IPS-18a (cell line): ENCODE measurements at regions not wholly inside any gene's neighbourhood (a gene's known extent, or its start where the extent isn't known, plus 50 kb on each side); places are given as distances from the start of the nearest gene placed in this dataset.
"Not testable (repeated sequence)": the region's sequence is repeated elsewhere in the genome, so short reads cannot be mapped to it uniquely, and the experiment has no call there.

Source experiments
- H3K27ac ChIP-seq: one replicate; pipeline ENCODE4 v1.5.1; 2013; ENCODE audit warnings: low read length
- H3K27me3 ChIP-seq: one replicate; pipeline ENCODE4 v1.6.1; 2013; ENCODE audit warnings: mild to moderate bottlenecking, low read length; ENCODE audit not compliant: control insufficient read depth, insufficient read depth
- H3K36me3 ChIP-seq: one replicate; pipeline ENCODE4 v1.6.1; 2013; ENCODE audit warnings: low read depth, low read length; ENCODE audit not compliant: control insufficient read depth
- H3K4me1 ChIP-seq: one replicate; pipeline ENCODE4 v1.6.1; 2013; ENCODE audit warnings: low read depth, low read length; ENCODE audit not compliant: control insufficient read depth
- H3K4me3 ChIP-seq: one replicate; pipeline ENCODE4 v1.5.1; 2013; ENCODE audit warnings: low read length
- H3K9ac ChIP-seq: one replicate; pipeline ENCODE4 v1.6.1; 2013; ENCODE audit warnings: mild to moderate bottlenecking, low read length, moderate library complexity
- H3K9me3 ChIP-seq: one replicate; pipeline ENCODE4 v1.6.1; 2013; ENCODE audit warnings: low read depth, low read length; ENCODE audit not compliant: control insufficient read depth

DNA sequence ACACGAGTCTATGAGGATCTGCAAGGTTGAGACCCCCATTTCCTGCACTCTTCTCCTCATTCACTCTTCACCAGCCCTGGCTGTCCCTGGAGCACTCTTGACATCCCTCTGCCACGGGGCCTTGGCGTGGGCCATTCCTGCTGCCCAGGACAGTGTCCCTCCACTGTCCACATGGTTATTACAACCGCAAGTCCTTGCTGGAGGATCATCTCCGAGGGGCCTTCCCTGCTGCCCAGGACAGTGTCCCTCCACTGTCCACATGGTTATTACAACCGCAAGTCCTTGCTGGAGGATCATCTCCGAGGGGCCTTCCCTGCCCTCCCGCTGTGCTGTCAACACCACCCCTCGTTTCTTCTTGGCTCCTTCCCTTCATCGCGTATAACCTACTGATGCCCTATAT lies 850.7 kb downstream of the TBC1D22A start:
- H3K4me1 ChIP-seq, H3K36me3 ChIP-seq, H3K27ac ChIP-seq, H3K9me3 ChIP-seq, H3K27me3 ChIP-seq, H3K9ac ChIP-seq, H3K4me3 ChIP-seq: not testable (repeated sequence)

DNA sequence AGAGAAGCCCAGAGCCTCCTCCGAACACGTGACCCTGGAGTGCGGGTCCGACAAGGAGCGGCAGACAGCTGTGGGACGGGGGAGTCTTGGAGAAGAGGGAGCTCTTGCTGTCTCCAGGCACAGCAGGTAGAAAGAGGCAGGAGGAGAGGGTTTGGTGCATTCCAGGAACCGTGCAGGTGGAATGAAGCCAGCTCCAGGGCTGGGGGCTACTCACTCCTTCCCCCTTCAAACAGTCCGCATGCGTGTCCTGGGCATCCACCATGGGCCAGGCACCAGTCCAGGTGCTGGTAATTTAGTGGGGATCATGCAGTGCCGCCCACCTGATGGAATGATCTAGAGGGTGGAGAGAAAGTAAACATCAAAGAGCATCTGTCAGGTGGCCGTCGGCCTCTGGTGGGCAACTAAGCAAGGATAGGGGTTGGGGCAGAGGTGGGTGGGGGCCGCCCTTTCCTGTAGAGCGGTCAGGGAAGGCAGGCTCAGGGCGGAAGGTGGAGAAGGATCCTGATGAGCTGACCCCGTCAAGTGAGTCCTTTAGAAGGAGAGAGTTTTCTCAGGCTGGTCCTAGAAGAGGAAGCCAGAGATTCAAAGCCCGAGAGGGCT lies 850.0 kb downstream of the TBC1D22A start:
- Histone ChIP-seq H3K27me3 (no peaks in the 10 kb centered on the region), H3K4me3 (no peak overlapping the region), H3K9ac (no peak overlapping the region), H3K36me3 (no peaks in the 10 kb centered on the region), H3K4me1 (no peaks in the 10 kb centered on the region), H3K9me3 (no peaks in the 10 kb centered on the region), H3K27ac (no peak overlapping the region)

DNA sequence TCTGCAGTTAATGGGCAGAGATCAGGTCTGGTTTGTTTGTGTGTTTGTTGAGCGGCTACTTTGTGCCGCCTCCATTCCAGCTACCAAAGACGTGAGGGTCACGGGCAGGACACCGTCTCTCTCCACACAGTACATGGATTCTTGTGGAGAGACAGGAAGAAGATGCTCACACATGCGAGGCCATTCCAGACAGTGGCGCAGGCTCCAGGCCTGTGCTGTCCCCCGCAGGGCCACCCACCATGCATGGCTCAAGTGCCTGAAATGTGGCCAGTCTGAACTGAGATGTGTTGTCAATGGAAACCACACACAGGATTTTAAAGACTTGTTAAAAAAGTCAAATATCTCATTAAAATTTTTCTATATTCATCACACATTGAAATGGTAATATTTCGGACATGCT lies 848.3 kb downstream of the TBC1D22A start:
- Histone ChIP-seq H3K27ac (no peak overlapping the region), H3K4me1 (no peaks in the 10 kb centered on the region), H3K9ac (no peak overlapping the region), H3K9me3 (no peaks in the 10 kb centered on the region), H3K4me3 (no peak overlapping the region), H3K27me3 (no peaks in the 10 kb centered on the region), H3K36me3 (no peaks in the 10 kb centered on the region)

DNA sequence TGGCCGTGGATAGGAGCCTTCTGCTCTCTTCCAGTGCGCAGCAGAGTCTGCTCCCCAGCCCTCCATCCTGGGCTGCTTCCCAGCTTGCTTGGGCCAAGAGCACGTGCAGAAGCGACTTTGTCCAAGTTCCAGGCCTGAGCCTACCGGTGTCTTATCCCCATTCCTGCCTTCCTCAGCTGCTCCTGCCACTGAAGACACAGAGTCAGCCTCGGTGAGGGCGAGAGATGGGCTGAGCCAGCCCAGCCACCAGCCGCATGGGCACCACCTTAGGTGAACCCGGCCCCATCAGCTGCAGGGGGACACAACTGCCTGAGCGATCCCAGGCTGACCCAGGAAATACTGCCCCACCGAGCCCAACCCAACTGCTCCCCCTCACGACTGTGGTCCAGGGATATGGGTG lies 847.8 kb downstream of the TBC1D22A start:
- Histone ChIP-seq H3K27ac (no peak overlapping the region), H3K27me3 (no peaks in the 10 kb centered on the region), H3K36me3 (no peaks in the 10 kb centered on the region), H3K4me3 (no peak overlapping the region), H3K4me1 (no peaks in the 10 kb centered on the region), H3K9me3 (no peaks in the 10 kb centered on the region), H3K9ac (no peak overlapping the region)

DNA sequence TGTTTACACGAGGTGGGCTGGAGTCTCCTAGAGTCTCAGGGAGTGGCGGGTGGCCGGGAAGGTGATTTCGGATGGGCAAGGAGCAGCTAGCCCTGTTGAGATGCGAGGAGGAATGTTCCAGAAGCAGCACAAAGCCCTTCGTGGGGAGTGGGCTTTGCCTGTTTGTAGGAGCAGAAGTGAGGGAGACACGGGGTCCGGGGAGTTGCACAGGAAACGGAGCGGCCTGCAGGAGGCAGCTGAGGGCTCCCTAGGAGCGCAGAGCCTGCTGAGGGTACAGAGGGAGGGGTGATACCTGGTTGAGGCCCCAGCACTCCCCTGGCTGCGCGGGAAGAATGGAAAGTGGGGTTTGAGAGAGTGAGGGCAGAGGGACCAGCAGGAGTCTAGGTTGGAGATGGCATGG lies 847.2 kb downstream of the TBC1D22A start:
- Histone ChIP-seq H3K4me3 (no peak overlapping the region), H3K27me3 (no peaks in the 10 kb centered on the region), H3K9ac (no peak overlapping the region), H3K4me1 (no peaks in the 10 kb centered on the region), H3K27ac (no peak overlapping the region), H3K36me3 (no peaks in the 10 kb centered on the region), H3K9me3 (no peaks in the 10 kb centered on the region)

DNA sequence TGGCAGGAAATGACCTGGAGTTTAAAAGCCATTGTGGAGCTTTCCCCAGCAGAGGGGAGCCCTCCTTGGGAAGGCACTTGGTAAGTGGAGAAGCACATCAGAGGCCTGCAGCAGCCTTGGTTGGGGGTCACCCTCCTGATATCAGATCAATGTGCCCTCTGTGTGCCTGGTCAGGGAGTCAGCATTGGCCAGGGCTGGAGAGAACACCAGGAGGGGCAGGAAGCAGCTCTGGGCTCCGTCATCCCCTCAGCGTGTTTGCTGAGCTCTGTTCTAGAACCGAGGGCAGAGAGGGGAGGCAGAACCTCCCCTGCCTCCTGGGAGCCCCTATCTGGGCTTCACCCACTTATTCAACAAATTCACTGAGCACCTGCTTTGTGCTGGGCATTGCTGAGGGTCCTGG lies 846.0 kb downstream of the TBC1D22A start:
- Histone ChIP-seq H3K36me3 (no peaks in the 10 kb centered on the region), H3K27ac (no peak overlapping the region), H3K9me3 (no peaks in the 10 kb centered on the region), H3K27me3 (no peaks in the 10 kb centered on the region), H3K4me1 (no peaks in the 10 kb centered on the region), H3K9ac (no peak overlapping the region), H3K4me3 (no peak overlapping the region)

DNA sequence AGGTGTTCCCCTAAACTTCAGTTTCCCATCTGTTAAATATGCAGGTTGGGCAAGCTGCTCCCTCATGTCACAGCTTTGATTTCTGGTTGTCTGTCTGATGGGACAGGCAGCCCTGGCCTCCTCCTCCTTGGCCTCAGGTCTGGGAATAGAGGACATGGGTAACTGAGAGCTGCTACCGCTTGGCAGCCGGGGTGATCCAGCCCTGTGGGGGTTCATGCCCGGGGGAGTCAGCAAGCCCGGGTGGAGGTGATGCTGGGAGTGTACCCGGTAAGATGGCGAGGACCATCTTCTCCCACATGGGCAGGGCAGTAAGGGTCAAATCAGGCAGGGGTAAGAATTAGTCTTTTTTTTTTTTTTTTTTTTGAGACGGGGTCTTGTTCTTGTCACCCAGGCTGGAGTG lies 845.0 kb downstream of the TBC1D22A start:
- Histone ChIP-seq H3K9me3 (no peaks in the 10 kb centered on the region), H3K4me3 (no peak overlapping the region), H3K27me3 (no peaks in the 10 kb centered on the region), H3K4me1 (no peaks in the 10 kb centered on the region), H3K9ac (no peak overlapping the region), H3K27ac (no peak overlapping the region), H3K36me3 (no peaks in the 10 kb centered on the region)

DNA sequence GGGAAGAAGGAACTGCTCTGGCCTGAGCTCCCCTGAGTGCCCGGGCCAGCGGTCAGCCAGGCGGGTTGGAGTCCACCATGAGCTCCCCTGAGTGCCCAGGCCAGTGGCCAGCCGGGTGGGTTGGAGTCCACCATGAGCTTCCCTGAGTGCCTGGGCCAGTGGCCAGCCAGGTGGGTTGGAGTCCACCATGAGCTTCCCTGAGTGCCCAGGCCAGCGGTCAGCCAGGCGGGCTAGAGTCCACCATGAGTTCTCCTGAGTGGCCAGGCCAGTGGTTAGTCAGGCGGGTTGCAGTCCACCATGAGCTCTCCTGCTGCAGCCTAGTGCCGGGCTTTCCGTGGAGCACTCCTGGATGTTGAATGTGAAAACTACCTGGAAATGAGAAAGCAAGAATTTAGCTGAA lies 844.0 kb downstream of the TBC1D22A start:
- no peak overlapping the region for H3K9ac ChIP-seq
- no peaks in the 10 kb centered on the region for H3K36me3 ChIP-seq
- H3K27me3 ChIP-seq, result no peaks in the 10 kb centered on the region
- H3K27ac ChIP-seq, result no peak overlapping the region
- no peak overlapping the region for H3K4me3 ChIP-seq
- no peaks in the 10 kb centered on the region for H3K4me1 ChIP-seq
- H3K9me3 ChIP-seq, result no peaks in the 10 kb centered on the region

DNA sequence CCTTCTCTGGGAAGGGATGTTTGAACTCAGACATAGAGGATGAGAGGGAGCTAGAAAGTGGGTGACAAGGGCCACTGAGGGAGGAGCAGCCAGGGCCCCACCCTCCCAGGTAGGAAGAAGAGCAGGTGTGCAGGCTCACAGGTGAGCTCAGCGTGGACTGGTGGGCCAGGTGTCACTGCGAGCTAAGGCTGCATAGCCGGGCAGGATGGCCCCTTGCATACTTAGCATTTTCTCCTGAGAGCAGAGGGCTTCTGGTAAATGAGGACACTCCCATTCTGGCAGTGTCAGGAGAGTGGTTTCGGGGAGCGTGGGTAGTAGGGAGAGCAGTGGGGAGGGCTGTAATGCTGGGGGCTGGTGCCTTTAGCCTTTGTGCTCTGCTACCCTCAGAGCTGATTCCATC lies 843.4 kb downstream of the TBC1D22A start:
- no peak overlapping the region for H3K9ac ChIP-seq
- H3K4me3 ChIP-seq, result no peak overlapping the region
- no peaks in the 10 kb centered on the region for H3K27me3 ChIP-seq
- H3K36me3 ChIP-seq, result no peaks in the 10 kb centered on the region
- no peaks in the 10 kb centered on the region for H3K9me3 ChIP-seq
- H3K27ac ChIP-seq, result no peak overlapping the region
- no peaks in the 10 kb centered on the region for H3K4me1 ChIP-seq

DNA sequence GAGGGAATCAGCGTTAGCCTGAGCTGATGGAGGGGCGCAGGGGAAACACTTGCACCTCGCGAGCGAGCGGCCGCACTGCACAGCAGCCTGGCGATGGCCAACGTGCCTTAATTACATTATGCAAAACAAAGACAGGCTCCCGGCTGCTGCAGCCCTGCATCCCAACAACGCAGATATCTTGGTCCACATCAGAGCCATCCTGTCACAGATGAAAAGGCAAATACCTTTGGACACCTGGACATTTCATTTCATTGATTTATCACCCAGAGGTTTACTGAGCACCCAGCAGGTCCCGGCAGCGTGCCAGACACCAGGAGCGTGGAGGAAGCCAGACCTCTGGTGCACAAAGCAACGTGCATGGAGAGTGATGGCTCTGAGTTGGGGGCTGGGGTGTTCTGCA lies 843.0 kb downstream of the TBC1D22A start:
- Histone ChIP-seq H3K4me3 (no peak overlapping the region), H3K36me3 (no peaks in the 10 kb centered on the region), H3K4me1 (no peaks in the 10 kb centered on the region), H3K27ac (no peak overlapping the region), H3K27me3 (no peaks in the 10 kb centered on the region), H3K9me3 (no peaks in the 10 kb centered on the region), H3K9ac (no peak overlapping the region)

DNA sequence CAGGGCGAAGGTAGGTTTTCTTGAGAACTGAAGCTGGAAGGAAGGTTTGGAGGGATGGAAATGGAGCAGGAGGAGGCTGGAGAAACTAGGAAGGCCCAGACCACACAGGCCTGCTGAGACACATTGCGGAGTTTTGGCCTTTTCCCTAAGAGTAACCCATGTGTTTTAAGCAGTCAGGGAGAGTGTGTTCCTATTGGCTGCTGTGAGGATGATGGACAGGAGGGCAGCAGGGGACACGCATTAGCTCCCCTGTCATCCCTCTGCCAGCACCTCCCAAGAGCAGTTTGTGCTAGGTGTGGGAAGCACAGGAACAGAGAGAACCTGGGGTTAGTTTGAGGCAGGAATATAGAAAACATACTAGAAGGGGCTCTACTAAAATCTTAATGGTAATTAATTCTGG lies 842.1 kb downstream of the TBC1D22A start:
- H3K4me1 ChIP-seq, result no peaks in the 10 kb centered on the region
- no peak overlapping the region for H3K4me3 ChIP-seq
- H3K9me3 ChIP-seq, result no peaks in the 10 kb centered on the region
- H3K27me3 ChIP-seq, result no peaks in the 10 kb centered on the region
- H3K36me3 ChIP-seq, result no peaks in the 10 kb centered on the region
- no peak overlapping the region for H3K27ac ChIP-seq
- H3K9ac ChIP-seq, result no peak overlapping the region

DNA sequence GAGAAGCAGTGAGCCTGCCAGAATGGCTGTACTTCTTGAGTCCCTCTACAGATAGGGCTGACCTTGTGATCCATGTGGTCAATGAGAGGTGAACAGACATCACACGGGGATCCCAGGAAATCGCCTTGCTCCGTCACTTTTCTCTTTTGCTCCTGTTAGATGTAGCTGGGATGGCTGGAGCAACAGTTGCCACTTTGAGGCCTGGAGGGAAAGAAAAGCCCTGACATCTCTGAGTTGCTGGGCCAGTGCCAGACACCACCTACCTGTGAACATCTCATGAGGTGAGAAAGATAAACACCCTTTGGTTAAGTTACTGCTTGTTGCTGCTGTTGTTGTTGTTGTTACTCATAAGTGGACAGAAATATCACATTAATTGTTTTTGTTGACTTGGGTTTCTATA lies 840.3 kb downstream of the TBC1D22A start:
- Histone ChIP-seq H3K27me3 (no peaks in the 10 kb centered on the region), H3K4me1 (no peaks in the 10 kb centered on the region), H3K27ac (no peak overlapping the region), H3K4me3 (no peak overlapping the region), H3K9me3 (no peaks in the 10 kb centered on the region), H3K36me3 (no peaks in the 10 kb centered on the region), H3K9ac (no peak overlapping the region)
